ENCODE measurements at regions not wholly inside any gene's neighbourhood (a gene's known extent, or its start where the extent isn't known, plus 50 kb on each side); places are given as distances from the start of the nearest gene placed in this dataset.
A peak's percentile ranks its signal among the peaks of the same experiment; 100 is the strongest.

DNA sequence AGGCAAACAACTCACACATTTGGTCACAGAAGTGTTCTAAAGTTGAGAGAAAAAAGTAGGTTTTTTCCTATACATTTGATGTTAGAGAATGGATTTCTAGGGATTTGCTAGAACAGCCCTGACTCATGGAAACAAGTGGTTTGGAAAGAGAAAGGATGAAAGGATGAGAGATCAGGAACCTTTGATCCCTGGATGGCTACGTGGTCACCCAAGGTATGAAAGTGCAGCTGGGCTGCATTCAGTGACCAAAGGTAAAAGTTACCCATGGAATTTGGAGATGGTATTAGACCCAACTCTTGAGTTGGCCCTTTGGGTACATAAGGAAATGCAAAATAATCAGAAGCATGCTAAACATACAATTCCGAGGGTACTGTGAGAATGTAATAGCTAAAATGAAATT, 61.3 kb upstream of the SPIN1 start:
- DNase-seq, result no peak

DNA sequence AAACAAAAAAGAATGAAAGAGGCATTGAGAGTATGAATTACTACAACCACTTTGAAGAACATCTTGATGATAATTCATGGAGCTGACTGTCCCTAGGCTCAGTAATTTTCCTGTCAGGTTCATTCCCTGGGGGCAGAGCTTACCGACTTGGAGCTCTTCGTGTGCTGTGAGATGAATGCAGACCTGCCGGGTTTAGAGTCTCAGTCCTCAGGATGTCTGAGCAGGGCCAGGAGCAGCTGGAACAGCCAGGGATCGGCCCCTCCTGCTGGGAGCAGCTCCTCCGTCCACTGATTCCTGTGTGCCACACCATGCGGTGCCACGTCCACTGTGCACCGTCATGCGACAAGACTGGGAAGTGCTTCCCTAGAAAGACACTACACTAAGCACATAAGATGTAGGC, 62.2 kb upstream of the SPIN1 start:
- no peak for DNase-seq

DNA sequence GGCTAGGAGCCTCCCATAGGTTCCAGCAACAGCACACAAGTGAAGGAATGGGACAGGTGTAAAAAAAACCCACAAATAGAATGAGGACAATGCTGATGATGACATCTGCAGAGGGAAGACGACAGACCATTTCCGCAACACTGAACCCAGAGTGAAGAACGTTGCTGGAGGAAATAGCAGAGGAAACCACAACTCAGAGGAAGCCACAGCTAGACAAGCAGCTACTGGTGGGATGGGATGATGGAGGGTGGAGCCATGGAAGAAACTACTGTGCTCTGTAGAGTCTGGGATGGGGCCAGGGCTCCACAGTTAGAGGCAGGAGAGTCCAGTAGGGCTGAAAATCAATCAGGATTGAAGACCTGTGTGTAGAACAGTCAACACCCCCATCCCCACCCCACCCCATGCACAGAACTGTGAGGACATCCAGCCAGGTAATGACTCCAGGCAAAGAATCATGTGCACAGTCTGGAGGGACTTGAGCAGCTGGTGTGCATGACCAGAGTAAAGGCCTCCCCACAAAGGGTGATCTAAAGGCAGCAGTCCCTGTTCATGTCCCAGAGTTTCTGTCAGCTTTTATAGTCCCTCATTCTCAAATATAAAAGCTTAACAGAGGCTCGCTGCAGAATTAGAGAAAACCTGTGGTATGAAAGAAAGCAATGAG, 65.2 kb upstream of the SPIN1 start:
- DNase-seq, result peak; percentile 70

DNA sequence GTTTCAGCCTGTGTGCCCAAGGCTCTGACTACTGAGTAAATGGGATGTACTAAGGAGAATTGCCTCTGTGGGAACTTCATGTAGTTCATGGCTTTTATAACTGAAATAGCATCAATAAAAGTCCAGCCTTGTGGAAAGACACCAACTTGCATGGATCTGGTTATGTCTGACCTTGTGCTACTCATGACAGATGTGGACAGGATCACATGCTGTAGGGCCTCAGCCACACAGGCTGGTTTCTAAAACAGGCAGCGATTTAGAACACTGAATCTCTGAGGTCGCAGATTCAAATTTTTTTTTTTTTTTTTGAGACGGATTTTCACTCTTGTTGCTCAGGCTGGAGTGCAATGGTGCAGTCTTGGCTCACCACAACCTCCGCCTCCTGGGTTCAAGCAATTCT, 66.5 kb upstream of the SPIN1 start:
- no peak for DNase-seq

DNA sequence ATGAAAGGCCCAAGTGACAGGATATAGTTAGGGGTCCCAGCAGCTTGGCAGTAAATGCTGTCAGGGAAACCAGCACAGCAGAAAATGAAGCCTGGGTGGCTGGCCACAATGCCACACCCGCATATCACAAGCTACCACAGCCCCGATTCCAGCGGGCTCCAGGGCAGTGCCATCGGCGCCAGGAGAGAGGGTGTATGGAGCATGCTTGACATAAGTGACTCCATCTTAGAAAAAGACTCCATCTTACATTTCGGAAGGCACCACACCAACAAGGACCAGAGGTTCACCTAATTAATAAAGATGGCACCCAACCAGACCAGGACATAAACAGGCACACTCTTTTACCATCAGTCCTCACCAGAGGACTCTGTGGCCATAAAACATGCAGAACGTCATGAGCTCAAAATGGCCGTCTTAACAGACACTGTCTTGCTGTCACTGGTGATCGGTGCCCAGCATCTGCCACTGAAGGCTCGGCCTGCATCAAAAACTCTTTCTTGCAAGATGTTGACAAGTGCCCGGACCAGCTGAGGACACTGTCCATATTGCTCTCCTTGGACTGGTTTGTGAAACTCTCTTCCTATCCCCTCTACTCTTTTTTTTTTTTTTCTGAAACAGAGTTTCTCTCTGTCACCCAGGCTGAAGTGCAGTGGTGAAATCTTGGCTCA, 67.4 kb upstream of the SPIN1 start:
- no peak for DNase-seq

DNA sequence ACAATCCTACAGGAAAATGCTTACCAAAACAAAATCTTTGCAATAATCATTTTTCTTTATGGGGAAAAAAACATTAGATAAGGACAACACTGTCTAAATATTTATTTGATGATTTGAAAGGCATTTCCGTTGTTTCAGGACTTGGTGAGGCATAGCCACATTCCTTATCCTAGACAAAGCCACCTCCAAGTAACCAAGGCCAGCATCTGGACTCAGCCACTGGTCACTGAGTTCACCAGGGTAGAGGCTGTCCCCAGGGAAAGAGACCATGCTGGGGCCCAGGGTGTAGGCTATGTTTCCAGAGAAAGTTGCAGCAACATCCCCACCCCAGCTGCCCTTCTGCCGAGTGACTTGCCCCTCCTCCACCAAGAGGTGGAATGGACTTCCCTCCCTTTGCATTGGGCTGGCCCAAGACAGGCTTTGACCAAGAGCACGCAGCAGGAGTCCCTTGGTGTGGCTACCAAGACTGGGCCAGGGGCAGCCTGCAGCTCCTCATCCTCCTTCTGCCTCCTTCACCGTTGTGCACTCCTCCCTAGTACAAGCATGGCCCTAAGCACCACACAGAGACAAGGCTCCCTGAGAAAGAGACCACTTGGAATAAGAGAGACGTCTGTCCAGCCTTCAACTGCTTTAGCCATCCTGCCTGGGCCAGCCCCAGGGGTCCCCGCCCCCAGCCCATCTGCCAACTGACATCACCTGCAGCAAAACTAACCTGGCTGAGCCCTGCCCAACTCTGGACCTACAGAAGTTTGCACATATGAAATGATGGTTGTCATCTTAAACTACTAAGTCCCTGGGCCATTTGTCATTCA, 68.1 kb upstream of the SPIN1 start:
- DNase-seq, result no peak

DNA sequence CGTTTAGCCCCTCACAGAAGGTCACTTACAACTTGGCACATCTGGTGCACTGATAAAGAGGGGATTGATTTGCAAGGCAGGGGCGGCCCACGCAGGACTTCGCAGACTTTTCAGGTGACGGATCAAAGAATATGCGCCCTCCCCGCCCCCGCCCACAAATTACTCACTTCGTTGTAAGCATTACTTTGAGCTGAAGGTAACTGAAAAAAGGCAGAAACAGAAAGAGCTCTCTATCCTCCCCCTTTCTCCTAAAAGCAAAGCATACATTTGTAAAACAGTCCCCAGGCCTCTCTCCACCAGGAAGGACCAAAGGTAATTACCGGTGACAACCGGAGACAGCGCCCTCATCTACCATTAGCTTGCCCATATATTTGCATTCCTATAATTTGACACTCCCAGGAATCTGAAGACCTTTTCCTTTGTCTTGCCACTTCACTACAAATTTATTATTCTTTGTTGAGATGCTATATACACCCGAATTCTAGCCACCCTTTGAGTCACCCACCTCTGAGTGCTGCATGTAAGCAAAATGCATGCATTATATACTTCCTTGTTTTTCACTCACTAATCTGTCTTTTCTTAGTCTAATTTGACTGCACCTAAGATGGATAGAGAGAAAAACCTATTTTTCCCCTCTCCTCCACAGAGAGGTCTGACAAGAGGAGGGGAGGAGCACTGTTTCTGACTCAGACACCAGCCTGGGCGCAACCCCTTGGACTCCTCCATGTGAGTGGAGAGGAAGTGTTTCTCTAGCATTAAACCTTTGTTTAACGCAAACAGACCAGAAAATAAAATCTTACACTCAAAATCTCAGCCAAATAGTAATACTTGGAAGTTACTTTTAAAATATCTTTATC, 74.7 kb upstream of the SPIN1 start:
- DNase-seq, result no peak

DNA sequence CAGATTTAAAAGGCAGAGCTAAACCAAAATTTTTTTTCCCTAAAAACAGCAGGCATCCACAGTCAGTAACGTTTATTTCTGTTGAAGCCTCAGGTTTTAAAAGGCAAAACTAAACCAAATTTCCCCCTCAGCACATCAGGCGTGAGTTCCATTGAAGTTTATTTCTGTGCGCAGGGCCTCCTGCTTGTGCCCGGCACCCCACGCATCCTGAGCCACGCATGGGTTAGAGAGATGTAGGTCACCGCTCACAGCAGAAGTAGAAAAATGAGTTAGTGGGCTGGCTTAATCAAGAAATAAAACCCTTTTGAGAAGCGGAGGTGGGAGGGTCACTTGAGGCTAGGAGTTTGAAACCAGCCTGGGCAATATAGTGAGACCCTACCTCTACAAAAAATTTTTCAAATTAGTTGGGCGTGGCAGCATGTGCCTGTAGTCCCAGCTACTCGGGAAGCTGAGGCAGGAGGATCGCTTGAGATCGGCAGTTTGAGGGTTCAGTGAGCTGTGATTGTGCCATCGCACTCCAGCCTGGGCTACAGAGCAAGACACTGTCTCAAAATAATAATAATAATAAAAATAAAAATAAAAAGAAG, 75.6 kb upstream of the SPIN1 start:
- no peak for DNase-seq

DNA sequence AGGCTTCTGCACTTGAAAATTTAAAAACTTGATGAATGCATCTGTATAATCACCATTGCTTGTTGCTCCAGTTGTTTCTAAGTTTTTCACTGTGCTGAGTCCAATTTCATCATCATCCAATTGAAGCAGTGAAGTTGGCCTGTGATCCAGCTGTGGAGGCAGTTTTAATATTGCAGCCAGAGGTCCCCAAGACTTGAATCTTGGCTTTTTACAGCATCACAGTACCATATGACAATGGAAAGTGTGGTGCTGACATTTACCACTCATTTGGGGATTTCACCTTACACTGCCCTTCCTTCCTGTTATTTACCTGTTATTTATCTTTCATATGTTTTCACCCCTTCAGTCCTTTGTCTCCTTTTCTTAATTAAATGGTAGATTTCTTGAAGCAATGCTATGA, 76.2 kb upstream of the SPIN1 start:
- no peak for DNase-seq

DNA sequence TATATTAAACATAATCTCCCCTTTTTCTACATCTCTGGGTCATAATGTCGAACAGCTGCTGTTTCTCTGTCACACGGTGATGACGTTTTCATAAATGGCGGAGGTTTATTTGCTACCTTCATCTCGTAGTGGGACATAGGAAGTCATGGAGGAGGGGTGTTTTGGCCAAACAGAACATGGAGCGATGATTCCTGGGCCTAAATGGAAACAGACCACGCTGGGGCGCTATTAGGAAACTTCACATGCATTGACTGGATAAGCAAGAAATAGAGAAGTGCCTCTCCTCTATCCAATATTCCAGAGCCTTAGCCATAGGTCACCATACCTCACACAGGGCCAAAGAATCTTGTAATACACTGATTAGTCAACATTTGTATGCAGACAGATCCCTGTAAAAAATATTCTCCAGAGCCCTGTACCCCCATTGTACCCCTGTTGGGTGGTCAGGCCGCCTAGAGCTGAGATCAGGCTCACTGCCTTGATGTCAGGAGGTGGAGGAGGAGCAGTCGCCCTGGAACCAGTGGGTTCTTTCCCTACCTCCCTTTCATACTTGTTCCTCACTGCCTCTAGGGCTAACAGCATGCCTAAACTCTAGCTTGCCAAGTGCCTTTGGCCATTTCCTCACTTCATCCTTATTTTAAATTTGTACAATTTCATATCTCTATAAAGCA, 77.8 kb upstream of the SPIN1 start:
- no peak for DNase-seq

DNA sequence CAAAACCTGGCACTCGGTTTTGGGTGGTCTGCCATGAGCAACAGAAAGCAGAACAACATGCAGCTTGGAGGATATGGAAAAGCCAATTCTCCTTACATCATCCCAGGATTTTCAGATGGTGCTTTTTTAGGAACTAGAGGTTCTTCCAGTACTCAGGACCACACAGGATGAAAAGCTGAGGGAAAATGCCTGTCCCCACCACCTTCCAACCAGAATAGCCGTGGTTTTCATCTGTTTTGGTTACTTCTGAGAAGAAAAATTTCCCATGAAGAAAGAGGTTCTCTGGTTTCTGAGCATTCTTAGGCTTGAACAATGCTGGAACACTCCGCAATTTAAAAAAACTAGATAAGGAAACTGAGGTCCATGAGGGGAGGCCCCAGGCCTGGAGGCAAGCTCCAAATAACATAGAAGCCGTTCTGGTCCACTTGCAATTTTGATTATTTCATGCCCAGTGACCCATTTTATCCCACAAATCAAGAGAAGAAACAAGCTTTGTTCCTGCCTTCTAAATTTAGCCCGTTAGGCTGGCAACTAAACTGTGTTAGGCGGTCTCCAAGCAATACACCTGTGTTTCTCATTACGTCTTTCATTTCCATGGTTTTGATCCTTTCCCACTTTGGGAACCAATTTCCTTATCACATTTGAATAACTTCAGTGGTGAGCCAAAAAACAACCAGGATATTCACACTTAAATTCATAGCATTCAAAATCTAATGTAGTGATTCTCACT, 79.2 kb upstream of the SPIN1 start:
- no peak for DNase-seq

DNA sequence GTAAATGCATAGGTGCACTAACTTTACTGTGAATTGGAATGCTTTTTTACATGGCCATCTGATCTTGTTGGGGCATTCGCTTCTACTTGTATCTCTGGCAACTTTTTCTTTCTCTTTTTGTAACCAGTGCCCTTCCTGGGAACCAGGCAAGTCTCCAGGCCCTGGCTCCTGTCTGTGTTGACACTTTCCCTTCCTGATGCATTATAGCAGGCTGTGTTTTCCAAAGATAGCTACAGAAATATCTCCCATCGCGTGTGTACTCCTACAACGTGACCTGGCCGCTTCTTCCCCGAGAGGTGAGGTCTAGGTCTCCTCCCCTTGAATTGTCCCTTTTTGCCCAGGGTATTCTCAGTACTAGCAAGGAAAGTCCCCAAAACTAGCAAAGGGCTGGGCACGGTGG, 81.1 kb upstream of the SPIN1 start:
- no peak for DNase-seq

DNA sequence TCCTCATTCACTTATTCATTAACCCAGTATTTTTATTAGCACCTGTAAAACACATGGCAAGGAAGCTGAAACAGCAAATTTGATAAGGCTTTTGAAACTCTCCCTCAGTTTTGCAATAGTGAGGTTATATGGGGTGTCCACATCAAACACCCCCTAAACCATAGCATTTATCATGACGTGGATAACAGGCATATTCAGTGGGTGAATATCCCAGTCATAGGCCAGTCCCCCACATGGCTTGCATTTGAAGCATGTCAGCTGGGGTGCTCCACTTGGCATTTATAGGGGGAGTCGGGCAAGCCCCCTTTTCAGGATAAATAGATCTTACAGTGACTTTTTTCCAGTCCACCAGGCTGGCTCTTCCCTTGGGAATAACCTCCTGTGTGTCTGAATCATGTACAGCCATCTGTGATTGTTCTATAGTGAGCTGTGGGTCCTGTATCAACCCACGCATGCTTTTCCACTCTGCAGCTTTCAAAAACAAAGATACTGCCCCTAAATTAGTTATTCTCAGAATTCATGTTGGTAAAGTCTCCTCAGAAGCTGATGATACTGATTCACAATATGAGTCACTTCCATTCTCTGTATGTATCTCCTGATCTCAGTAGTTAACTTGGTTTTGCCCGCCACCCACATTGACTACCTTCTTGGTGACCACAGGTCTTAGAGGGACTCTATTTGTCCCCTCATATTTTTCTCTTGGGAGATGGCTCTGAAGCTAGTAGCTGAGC, 84.4 kb upstream of the SPIN1 start:
- DNase-seq, result no peak

DNA sequence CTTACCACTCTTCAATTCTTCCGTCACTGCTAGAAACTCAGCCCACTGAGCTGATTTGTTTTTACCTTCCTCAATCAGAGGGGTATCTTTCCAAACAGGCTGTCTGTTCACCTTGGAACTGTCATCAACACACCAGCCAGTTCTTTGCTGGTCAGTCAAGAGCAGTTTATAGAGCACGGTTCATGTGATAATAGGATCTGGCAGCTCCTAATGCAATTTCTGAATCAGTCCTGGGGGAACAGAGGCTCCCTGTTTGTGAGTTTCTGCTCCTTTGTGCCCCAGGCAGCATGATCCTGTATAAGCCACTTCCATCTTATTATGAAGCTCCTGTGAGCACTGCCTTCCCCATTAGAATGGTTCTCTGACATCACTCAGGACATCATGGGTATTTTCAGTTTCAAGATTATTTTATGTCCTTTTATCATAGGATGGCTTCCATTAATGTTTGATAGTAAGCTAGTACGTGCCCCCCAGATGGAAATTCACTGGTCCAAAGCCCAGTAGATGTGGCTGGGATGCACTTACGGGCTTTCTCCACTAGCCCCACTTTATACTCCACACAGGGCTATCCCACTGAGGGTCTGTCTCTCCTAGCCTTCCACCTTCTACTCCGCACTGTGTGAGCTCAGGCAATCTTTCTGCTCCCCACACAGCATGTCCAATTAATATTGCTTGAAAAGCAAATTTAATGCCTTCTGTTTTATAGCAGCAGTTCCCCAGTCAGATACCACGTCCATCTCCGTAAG, 85.5 kb upstream of the SPIN1 start:
- DNase-seq, result no peak

DNA sequence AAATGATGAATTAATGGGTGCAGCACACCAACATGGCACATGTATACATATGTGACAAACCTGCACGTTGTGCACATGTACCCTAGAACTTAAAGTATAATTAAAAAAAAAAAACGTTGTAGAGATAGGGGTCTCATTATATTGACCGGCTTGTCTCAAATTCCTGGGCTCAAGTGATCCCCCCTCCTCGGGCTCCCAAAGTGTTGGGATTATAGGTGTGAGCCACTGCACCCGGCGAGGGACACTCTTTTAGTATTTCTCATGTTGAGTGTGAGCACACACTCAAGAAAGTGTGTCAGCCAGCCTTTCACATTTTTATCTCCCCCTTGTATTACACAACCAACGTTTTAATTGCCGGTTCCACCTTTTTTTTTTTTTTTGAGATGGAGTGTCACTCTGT, 87.7 kb upstream of the SPIN1 start:
- DNase-seq, result no peak

DNA sequence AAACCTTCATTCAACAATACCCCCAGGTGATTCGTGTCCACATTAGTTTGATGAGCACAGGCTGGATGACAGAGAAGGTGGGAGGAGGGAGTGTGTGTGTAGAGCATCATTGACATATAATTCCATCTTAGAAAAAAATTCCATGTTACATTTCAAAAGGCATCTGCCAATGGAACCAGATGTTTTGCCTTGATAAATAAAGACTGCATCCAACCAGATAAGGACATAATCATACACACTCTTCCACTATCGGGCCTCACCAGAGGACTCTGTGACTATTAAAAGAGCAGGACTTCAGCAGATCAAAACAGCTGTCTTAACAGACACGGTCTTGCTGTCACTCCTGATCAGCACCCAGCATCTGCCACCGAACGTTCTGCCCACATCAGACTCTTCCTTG, 96.4 kb upstream of the SPIN1 start:
- no peak for DNase-seq

DNA sequence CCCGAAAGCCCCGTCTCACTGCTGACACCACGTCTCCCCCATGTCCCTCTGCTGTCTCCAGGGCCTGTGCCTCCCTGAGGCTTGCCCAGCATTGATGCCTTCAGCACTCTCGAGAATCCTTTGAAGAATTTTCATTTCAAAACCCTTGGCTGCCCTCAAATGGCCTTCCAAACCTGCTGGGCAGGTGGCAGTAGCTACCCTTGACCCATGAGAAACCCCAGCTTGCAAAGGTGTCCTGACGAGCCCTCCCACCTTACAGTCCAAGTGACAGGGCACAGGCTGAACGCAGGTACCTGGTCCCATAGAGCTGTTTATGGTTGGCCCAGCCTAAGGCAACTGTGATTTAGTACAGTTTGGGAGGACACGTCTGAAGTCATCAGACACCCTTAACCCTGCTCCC, 97.2 kb upstream of the SPIN1 start:
- no peak for DNase-seq

DNA sequence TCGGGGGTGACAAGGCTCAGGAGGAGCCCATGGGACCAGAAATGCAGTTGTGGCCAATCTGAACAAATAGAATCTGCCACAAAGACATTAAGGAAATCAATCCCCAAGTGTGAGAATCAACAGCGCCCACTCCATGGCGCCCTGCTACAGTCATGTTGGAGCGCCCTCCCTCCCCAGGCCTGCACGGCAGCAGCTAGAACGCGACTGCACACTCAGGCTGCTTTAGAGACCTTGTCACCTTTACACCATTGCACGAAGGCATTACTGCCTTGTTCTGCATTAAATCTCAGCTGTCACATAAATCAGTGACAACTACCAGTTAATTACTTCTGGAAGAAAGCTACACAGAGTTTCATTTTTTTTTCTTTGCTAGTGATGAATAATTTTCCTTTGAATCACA, 98.7 kb upstream of the SPIN1 start:
- no peak for DNase-seq

DNA sequence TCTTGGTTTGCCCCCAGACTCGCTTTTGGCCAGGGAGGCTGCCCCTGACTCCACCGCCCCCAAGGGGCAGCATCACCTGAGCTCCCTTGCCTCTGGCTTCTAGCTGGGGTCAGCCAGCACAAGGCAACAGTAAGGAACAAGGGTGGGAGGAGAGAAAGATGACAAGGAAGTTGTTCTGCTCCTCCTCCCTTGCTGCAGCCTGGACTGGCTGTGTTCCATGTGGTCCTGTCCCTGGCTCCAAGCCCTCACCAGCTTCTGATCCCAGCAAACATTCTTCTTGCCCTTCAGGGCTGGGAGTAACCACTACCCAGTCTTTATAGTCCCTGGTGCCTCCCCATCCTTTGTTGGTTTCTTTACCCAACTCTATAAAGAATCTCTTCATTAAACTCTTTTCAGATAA, 100.3 kb upstream of the SPIN1 start:
- DNase-seq, result no peak

DNA sequence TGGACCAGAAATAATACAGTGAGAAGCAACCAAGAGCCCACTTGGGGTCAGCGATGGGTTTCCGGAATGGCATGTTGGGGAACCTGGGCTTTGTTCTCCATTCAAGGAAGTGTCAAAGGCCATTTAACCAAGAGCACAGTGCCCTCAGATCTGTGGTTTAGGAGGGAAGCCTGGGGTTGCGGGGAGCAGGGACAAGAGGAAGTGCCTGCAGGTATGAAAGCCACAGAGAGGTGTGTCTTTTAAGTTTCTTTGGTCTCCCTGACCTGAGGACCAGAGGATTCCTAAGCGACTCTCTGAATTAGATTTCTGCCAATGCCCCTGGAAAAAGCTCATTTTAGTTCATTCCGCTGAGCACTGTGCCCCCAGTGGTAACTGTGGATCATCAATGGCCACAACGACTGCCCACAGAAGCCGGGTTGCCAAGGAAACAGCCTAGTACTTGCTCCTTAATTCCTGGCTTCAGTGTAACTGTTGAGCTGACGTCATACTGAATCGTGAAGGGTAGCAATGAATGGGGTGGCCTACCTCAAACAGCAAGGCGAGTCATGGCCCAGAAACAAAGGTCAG, 107.3 kb upstream of the SPIN1 start:
- DNase-seq, result peak; percentile 0
